ENCODE measurements at regions not wholly inside any gene's neighbourhood (a gene's known extent, or its start where the extent isn't known, plus 50 kb on each side); places are given as distances from the start of the nearest gene placed in this dataset.

DNA sequence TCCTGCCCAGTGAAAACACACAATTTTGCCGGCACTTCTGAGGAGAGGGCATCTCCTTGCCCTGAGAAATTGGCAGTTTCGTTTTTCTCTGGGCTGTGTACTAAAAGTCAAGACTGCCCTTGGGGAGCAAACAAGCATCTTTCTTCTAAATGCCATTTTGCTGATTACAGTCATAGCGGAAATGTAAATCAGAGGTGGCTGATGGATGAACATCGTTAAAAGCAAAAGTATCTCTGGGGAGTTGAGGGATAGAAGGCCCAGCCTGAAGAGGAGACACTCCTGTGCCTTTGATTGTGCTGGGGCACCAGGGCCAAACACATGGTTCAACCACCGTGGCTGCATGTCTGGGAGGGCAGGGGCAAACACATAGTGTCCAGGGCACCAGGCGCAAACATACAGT lies 49.8 kb downstream of the ABCC12 start:
- DNase-seq (ENCODE audit: insufficient read length, low spot score) (no peak), FAIRE-seq (no peak)

DNA sequence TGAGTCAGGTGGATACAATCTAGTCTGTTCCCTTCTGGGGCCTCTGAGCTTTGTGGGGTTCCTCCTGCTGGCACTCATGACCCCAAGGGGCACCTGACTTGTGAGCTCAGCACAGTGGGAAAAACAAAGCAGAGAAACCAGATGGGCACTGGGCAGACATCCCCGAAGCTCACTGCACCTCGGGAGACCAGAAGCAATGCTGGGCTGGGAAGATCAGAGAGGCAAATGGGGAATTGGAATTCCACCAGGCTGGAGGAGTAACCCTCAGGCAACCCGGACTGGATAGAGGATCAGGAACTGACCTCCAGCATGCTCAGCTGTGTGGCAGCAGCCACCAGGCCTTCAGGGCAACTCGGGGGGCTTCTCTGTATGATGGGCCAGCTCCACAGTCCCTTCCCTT lies 50.3 kb downstream of the ABCC12 start:
- DNase-seq (ENCODE audit: insufficient read length, low spot score) (no peak), FAIRE-seq (no peak)

DNA sequence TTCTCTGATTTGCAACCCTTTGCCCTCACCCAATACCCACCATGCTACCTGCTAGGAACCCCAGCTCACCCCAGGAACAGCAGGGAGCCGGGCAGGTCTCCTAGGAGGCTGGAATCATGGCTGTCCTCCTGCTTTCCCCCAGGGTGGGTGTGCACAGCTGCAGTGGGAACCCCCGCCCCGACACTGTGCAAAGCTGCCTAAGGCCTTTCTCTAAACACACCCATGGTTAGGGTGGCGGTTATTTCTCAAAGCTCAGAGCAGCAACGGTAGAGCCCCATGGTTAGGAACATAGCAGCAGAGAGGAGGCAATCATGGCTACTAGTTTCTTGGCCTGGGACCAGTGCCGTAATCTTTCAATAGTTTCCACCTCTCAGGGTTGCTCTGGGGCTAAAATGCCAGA lies 52.2 kb downstream of the ABCC12 start:
- FAIRE-seq, result no peak
- no peak for DNase-seq (ENCODE audit: insufficient read length, low spot score)

DNA sequence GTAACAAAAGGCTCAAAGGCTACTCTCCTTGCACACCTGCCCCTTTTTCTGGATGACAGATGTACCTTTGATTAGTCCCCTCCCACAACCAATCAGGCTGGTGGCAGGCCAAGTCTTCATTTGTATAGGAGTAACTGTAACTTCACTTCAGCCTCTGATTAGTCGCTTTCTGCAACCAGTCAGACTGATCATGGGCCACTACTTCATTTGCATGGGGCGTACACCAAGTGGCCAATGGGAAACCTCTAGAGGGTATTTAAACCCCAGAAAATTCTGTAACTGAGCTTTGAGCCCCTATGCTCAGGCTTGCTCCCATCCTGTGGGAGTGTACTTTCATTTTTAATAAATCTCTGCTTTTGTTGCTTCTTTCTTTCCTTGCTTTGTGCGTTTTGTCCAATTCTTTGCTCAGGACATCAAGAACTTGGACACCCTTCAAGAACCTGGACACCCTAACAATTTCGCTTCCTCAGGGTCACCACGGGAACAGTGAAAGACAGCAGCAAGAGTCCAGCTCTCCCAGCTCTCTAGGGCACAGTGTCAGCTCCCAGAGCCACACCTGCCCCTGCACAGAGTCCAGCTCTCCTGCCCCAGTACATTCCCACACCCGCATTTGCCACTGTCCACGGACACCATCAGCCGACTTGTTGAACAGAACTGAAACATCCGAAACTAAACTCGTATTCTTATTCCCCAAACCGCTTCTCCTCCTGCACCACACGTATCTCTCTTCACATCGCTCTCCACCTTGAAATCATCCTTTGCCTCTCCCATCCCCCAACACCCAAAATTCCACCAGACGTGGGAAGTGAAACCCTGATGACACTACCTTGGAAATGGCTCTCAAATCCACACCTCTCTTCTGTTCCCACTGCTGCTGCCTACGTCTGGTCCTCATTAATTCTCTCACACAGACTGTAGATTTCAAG lies 53.4 kb downstream of the ABCC12 start:
- DNase-seq (ENCODE audit: insufficient read length, low spot score) (no peak), FAIRE-seq (no peak)

DNA sequence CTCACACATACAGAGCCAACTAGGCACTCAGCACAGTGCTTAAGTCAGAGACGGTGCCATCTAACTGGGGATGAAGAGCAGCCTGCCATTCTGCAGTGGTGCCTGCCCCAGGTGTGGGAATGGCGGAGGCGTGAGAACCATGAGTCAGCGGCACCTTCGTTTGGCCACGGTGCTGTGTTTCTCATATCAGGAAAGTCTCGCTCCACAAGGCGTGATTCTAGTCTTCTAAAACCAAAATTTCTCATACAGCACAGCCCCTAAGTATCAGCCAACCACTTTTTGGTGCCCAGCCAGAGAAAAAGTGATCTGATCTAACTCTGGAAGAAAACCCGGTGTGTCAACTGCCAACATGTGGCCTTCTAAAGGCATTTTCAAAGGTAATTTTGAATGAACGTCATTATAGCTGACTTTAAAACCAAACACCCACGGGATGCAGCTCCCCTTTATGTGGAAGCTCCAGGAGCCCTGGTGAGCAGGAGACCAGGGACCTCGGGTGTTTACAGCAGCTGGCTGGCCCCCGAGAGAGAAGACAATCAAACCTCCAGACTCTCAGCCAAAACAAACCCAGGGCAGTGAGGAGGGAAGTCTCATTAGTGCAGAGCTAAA lies 54.6 kb downstream of the ABCC12 start:
- FAIRE-seq, result no peak
- DNase-seq (ENCODE audit: insufficient read length, low spot score), result no peak

DNA sequence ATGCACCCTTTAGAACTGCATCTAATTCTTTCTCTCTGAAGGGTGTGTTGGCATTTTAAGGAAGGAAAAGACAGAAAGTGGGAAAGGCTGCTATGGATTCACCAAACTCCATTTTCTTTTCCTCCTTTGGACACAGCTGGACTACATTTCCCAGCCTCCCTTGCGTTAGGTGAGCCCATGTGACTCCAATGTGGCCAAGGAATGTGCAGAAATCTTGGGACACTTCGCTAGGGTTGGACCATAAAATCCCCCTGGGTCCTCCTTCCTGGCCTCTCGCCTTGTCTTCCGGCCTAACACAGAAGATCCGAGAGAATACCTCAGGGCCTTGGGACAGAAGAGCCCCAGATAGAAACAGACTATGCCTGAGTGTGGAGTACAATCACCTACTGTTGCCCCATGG lies 56.3 kb downstream of the ABCC12 start:
- no peak for FAIRE-seq
- DNase-seq (ENCODE audit: insufficient read length, low spot score), result no peak

DNA sequence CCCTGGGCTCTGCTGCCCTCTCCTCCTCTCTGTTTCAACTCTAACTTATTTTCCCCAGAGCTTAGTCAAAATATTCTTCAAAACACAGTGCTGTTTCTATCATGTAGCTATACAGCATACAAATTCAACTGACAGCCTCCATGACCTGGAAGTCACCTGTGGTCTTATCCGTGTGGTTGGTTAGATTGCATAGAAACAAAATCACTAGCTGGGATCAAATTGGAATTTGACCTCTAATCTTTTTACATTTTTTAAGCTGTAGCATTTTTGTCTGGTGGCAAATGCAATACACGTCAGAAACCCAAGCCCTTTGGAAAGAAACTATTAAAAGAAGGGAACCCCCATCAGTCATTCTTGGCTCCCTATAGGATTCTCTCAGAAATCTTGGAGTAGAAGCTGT lies 57.3 kb downstream of the ABCC12 start:
- no peak for FAIRE-seq

DNA sequence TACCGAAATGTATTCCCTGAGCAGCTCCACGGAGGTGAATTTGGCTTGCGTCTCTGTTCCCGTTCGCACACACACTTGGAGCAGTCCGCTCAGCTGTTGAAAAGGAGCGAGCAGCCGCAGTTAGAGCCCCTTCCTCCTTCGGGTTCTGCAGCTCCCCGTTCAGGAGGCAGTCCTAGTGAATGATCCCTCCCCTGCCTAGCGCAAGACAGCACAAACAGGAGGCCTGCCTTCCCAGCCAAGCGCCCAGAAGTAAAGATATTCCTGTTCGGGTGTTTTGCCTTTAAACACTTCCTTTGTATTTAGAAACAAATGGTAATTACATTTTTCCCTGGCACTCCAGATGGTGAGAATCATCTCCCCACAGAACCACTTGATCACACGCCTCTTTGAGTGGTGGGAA lies 64.7 kb downstream of the ABCC12 start:
- no peak for FAIRE-seq
- DNase-seq (ENCODE audit: insufficient read length, low spot score), result no peak

More for the DNA sequence above, 57.3 kb downstream of the ABCC12 start:
- no peak for DNase-seq (ENCODE audit: insufficient read length, low spot score)

DNA sequence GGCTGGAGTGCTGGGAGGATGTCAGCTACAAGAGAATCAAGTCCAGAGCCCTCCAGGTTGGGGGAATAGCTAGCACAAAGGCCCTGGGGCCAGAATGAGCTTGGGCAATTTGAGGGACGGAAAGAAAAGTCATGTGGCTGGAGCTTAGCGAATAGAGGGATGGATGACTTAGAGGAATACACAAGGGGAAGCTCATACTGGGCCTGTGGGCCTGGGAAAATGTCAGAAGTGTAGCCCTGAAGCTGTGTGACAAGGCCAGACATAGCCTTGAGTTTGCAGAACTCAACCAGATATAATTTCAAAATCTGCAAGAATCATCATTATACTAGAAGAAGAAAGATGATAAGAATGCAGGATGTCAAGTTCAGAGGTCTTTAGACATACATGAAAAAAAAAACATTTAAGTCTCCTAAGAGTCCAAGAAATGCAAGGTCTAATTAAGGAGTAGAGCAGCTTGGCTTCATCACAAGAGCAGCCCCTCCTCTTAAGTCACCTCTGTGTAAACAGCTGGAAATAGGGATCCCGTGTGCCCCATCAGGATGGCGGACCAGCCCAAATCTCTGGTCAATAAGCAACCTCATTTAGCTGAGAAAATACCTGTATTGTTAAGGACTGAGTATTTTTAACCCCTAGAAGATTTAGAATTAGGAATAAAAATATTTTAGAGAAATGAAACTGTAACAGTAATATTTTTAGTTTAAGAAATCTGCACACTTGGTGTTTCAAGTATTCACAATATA lies 66.6 kb downstream of the ABCC12 start:
- FAIRE-seq (no peak), DNase-seq (ENCODE audit: insufficient read length, low spot score) (no peak)

DNA sequence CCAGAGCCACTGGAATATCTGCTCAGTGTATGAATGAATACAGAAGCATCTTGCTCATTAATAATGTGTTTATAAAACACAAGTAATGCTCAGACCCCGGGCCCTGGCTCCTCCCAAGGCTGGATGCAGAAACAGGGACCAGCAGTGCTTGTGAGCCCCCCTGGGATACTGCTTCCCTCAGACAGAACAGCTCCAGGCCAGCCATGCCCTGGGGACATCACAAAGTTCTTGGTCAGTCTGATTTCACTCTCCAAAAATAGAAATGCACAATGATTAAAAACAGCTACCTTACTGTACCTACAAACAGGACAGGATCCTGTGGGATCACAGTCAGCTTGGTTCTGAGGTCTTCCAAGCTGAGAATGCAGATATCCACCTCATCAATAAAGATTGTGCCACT lies 68.2 kb downstream of the ABCC12 start:
- DNase-seq (ENCODE audit: insufficient read length, low spot score) (no peak), FAIRE-seq (no peak)

DNA sequence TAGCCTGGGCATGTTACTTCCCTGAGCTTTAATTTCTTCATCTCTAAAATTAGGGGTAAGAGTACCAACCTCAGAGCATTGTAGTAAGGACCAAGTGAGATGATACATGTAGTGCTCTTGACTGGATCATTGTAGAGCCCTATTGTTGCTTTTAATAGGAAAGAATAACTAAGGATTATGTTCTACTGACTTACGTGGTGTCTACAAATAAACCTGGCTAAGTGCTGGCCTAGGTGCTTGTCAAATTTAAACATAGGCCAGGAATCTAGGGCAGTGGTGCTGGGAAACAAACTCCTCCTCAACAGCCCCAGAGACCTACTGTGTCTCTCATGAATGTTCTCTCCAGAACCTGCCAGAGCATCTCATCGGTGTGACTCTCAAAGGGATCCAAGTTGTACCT lies 69.4 kb downstream of the ABCC12 start:
- DNase-seq (ENCODE audit: insufficient read length, low spot score) (no peak), FAIRE-seq (no peak)

DNA sequence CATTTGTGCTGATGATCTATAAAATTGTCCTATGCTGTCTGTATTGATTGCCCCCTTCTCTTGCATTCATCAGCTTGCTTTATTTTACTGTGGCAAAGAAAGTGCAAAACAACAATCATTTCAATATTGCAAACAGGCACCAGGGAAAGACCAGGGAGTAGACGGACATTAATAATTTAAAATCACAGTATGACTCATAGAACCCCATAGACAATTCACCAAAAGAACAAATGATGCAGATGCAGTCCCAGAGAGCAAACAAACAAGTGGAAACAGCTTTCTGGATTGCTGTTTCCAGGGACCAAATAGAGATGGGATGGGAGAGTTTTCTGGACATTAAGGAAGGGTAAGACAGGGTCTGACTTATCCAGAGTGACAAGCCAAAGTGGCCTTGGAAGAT lies 70.1 kb downstream of the ABCC12 start:
- no peak for FAIRE-seq
- DNase-seq (ENCODE audit: insufficient read length, low spot score), result no peak

DNA sequence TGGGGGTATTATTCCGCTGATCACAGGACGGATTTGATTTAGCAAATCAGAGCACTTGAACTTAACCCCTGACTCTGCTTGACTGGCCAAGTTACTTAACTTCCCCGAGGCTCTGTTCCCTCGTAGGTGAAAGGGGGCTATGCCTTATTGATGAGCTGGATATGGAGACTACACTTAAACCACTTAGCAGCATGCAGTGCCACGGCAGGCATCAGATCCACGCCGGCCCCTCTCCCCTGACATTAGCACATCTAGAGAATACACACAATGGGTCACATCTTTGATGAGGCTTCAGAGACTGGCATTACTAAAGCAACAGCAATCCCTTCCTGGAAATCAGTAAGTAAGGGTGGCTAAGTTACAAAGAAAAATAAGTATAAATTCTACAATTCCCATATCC lies 71.0 kb downstream of the ABCC12 start:
- DNase-seq (ENCODE audit: insufficient read length, low spot score) (no peak), FAIRE-seq (no peak)

DNA sequence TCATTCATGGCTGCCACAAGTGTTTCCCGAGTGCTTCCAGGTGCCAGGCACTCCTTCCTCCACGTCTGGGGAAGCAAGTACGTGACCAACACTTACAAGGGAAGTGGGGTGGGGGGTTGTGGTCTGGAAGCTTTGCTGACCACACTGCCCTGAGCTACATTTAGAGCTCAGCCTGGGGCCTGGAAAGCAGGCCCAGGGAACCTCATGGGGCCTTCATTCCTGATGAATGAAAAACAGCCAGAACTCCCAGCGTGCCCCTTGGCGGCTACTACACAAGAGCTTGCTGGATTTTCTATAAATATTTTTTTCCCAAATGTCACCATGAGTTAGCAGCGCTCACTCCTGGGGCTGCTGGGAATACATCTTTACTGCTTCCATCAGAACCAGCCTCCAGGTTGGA lies 73.3 kb downstream of the ABCC12 start:
- DNase-seq (ENCODE audit: insufficient read length, low spot score) (no peak), FAIRE-seq (no peak)

DNA sequence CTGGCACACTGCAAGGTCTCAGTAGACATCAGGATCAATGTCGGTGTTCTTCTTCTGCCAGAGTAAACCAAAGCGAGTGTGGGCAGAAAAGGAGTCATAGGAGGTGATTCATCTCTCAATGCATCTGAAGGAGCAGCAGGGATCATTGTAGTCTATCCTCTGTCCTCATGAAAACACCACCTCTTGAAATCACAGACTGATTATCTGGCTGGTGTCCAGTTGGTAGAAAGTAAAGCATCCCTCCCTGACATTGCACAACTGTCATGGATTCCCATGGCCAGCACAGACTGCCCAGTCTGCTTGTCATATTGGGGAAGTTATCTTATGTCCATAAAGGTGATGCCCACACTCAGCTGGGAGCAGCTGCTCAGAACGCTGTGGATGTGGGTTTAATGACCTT lies 74.1 kb downstream of the ABCC12 start:
- no peak for DNase-seq (ENCODE audit: insufficient read length, low spot score)
- FAIRE-seq, result no peak

DNA sequence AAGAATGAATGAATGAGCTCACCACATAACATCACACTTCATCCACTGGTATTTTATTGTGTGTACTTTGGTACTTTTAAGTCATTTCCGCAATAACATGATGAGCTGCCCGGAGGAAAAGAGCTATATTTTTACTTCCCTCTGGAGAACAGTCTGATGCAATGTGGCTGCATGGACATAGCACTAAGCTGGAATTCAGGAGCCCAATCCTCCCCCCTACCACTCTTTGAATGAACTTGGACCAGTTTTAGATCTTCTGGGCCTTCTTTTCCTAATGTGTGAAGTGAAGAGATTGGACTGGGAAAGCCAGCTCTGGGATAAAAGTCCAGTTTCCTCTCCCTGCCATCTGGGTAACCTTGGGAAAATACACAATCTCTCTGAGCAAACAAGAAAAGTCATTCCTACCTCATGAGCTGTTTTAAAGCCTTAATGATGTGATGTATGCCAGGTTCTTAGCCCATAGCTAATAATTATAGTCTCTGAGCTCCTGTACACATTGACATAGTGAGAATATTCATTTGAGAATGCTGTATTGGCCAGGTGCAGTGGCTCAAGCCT lies 79.3 kb downstream of the ABCC12 start:
- DNase-seq (ENCODE audit: insufficient read length, low spot score), result no peak

DNA sequence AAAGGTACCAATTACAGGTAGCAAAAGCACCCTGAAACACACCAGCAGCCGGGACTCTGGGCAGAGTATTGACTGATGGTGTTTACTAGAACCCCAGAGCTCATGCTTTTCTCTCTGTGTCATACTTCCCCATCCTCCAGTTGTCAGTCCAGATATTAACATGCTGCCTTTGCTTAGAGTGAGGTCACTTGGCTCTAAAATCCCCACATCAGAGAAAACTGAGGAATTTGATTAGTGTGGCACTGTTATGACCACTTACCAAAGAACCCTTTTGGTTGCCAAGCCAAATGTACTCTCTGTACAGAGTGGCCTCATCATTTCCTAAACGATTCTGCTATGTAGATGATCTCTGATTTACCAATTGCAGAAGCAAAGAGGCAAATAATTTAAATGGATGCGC lies 80.4 kb downstream of the ABCC12 start:
- DNase-seq (ENCODE audit: insufficient read length, low spot score), result no peak
- FAIRE-seq, result no peak

More for the DNA sequence above, 79.3 kb downstream of the ABCC12 start:
- no peak for FAIRE-seq

DNA sequence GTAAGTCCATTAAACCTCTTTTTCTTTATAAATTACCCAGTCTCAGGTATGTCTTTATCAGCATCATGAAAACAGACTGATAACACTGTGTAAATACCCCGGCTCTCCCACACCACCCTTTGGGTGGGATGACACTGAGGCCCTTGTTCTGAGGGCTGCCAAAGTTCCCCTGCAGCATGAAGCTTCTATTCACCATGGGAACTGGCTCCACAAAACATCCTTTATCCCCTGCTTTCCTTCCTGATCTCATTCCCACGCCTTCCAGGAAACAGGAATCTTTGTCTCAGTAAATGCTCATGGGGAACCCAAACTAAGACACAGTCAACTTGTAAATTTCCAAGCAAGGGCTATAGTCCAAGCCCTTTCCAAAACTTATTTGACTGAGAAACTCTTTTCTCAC lies 88.4 kb downstream of the ABCC12 start:
- DNase-seq (ENCODE audit: insufficient read length, low spot score) (no peak), FAIRE-seq (no peak)

DNA sequence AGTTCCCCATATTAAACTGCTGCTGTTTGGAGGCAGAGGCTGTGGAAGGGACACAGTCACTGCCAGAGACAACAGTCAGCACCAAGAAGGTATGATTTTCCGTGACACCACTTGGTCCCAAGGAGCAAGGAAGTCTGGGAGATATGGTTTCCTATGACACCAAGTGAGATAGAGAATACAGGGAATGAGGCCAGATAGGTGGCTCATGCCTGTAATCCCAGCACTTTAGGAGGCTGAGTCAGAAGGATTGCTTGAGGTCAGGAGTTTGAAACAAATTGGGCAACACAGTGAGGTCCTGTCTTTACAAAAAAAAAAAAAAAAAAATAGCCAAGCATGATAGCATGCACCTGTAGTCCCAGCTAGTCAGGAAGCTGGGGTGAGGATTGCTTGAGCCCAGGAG lies 90.8 kb downstream of the ABCC12 start:
- DNase-seq (ENCODE audit: insufficient read length, low spot score) (no peak), FAIRE-seq (no peak)

DNA sequence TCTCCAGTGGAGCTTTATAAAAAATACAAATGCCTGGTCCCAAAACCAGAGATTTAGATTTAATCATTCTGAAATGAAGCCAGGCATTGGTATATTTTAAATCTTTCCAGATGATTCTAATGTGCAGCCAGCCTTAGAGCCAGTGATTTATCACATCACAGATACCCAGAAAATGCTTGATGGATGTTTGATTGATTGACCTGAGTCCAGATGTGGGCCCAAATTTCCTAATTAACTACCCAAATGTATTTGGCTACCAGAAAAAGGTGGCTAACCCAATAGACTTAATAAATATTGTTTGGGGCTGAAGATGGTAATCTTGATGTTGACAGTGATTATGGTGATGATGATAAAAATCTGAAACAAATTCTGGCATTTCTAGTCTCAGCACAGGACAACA lies 93.1 kb downstream of the ABCC12 start:
- DNase-seq (ENCODE audit: insufficient read length, low spot score) (no peak), FAIRE-seq (no peak)

DNA sequence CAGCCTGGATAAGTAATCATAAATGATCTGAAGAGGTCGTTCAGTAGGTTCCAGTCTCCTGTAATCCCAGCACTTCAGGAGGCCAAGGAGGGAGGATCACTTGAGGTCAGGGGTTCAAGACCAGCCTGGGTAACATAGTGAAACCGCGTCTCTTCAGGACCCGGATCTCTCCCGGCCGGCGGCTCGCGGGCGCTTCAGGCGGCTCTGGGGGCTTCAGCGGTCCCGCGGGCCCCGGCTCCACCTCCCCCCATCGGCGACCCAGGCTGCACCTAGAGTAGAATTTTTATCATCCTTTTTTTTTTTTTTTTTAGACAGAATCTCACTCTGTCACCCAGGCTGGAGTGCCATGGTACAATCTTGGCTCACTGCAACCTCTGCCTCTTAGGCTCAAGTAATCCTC lies 95.9 kb downstream of the ABCC12 start:
- FAIRE-seq, result no peak
- no peak for DNase-seq (ENCODE audit: insufficient read length, low spot score)

Data from GM19239 (cell line).